ENCODE measurements at regions not wholly inside any gene's neighbourhood (a gene's known extent, or its start where the extent isn't known, plus 50 kb on each side); places are given as distances from the start of the nearest gene placed in this dataset.

- no peak for TF ChIP-seq GATA1 (IDR thresholded peaks at IDR 0.05; ENCODE audit: low read depth, low read length)
- no peak for TF ChIP-seq POLR2A (IDR thresholded peaks at IDR 0.05; ENCODE audit: low read length)
- DNase-seq, result no peak
Measured at GRCh38 chr15:59876140-59876539, 128.0 kb upstream of the FOXB1 start.

GRCh38 chr15:59873644-59874272 is 130.4 kb upstream of the FOXB1 start:
- no peak for DNase-seq
- TF ChIP-seq POLR2A (IDR thresholded peaks at IDR 0.05; ENCODE audit: low read length), result no peak
- TF ChIP-seq GATA1 (IDR thresholded peaks at IDR 0.05; ENCODE audit: low read depth, low read length), result no peak

- DNase-seq, result no peak
Measured at GRCh38 chr15:59867086-59867855, 136.8 kb upstream of the FOXB1 start.

GRCh38 chr15:59866642-59867041 is 137.5 kb upstream of the FOXB1 start:
- no peak for TF ChIP-seq GATA1 (IDR thresholded peaks at IDR 0.05; ENCODE audit: low read depth, low read length)
- no peak for TF ChIP-seq POLR2A (IDR thresholded peaks at IDR 0.05; ENCODE audit: low read length)
- DNase-seq, result no peak

More at GRCh38 chr15:59867086-59867855, 136.8 kb upstream of the FOXB1 start:
- TF ChIP-seq GATA1 (IDR thresholded peaks at IDR 0.05; ENCODE audit: low read depth, low read length) (no peak), POLR2A (IDR thresholded peaks at IDR 0.05; ENCODE audit: low read length) (no peak)

GRCh38 chr15:59862191-59863155 is 141.6 kb upstream of the FOXB1 start:
- TF ChIP-seq POLR2A (IDR thresholded peaks at IDR 0.05; ENCODE audit: low read length), result no peak
- no peak for TF ChIP-seq GATA1 (IDR thresholded peaks at IDR 0.05; ENCODE audit: low read depth, low read length)
- DNase-seq, result no peak

GRCh38 chr15:59847968-59848367 is 156.1 kb upstream of the FOXB1 start:
- no peak for DNase-seq
- TF ChIP-seq GATA1 (IDR thresholded peaks at IDR 0.05; ENCODE audit: low read depth, low read length) (no peak), POLR2A (IDR thresholded peaks at IDR 0.05; ENCODE audit: low read length) (no peak)

GRCh38 chr15:59845942-59846499 is 156.9 kb upstream of the BNIP2 start:
- TF ChIP-seq POLR2A (IDR thresholded peaks at IDR 0.05; ENCODE audit: low read length) (no peak), GATA1 (IDR thresholded peaks at IDR 0.05; ENCODE audit: low read depth, low read length) (no peak)
- no peak for DNase-seq

GRCh38 chr15:59843609-59844008 is 154.5 kb upstream of the BNIP2 start:
- TF ChIP-seq GATA1 (IDR thresholded peaks at IDR 0.05; ENCODE audit: low read depth, low read length) (no peak), POLR2A (IDR thresholded peaks at IDR 0.05; ENCODE audit: low read length) (no peak)
- DNase-seq, result no peak

GRCh38 chr15:59841036-59841435 is 151.9 kb upstream of the BNIP2 start:
- TF ChIP-seq GATA1 (IDR thresholded peaks at IDR 0.05; ENCODE audit: low read depth, low read length), result no peak
- no peak for TF ChIP-seq POLR2A (IDR thresholded peaks at IDR 0.05; ENCODE audit: low read length)
- no peak for DNase-seq

GRCh38 chr15:59839906-59840305 is 150.8 kb upstream of the BNIP2 start:
- no peak for DNase-seq
- TF ChIP-seq POLR2A (IDR thresholded peaks at IDR 0.05; ENCODE audit: low read length) (no peak), GATA1 (IDR thresholded peaks at IDR 0.05; ENCODE audit: low read depth, low read length) (no peak)

- no peak for DNase-seq
- TF ChIP-seq POLR2A (IDR thresholded peaks at IDR 0.05; ENCODE audit: low read length), result no peak
- no peak for TF ChIP-seq GATA1 (IDR thresholded peaks at IDR 0.05; ENCODE audit: low read depth, low read length)
Measured at GRCh38 chr15:59838900-59839299, 149.8 kb upstream of the BNIP2 start.

GRCh38 chr15:59835776-59836175 is 146.7 kb upstream of the BNIP2 start:
- no peak for TF ChIP-seq POLR2A (IDR thresholded peaks at IDR 0.05; ENCODE audit: low read length)
- no peak for TF ChIP-seq GATA1 (IDR thresholded peaks at IDR 0.05; ENCODE audit: low read depth, low read length)
- no peak for DNase-seq

- DNase-seq, result no peak
- no peak for TF ChIP-seq POLR2A (IDR thresholded peaks at IDR 0.05; ENCODE audit: low read length)
- no peak for TF ChIP-seq GATA1 (IDR thresholded peaks at IDR 0.05; ENCODE audit: low read depth, low read length)
Measured at GRCh38 chr15:59834528-59834927, 145.4 kb upstream of the BNIP2 start.

- DNase-seq, result no peak
- no peak for TF ChIP-seq GATA1 (IDR thresholded peaks at IDR 0.05; ENCODE audit: low read depth, low read length)
- TF ChIP-seq POLR2A (IDR thresholded peaks at IDR 0.05; ENCODE audit: low read length), result no peak
Measured at GRCh38 chr15:59833366-59833765, 144.2 kb upstream of the BNIP2 start.
